Iris pigment epithelial cell (primary cell): ENCODE measurements at regions not wholly inside any gene's neighbourhood (a gene's known extent, or its start where the extent isn't known, plus 50 kb on each side); places are given as distances from the start of the nearest gene placed in this dataset.

Experiments used
- DNase-seq: peaks from one replicate; pipeline ENCODE4 v3.0.0-alpha.2; 2011; ENCODE audit warnings: low read depth

GRCh38 chr4:178037459-178038214 is 595.4 kb upstream of the AGA start:
- DNase-seq, result no peak

GRCh38 chr4:178056996-178057395 is 614.8 kb upstream of the AGA start:
- no peak for DNase-seq

- DNase-seq, result no peak
Observed at GRCh38 chr4:178063568-178063967, 621.3 kb upstream of the AGA start.

- no peak for DNase-seq
Observed at GRCh38 chr4:178066338-178066941, 624.2 kb upstream of the AGA start.

GRCh38 chr4:178068136-178068535 is 625.9 kb upstream of the AGA start:
- no peak for DNase-seq

GRCh38 chr4:178070163-178070562 is 627.9 kb upstream of the AGA start:
- DNase-seq, result no peak

- DNase-seq, result no peak
Observed at GRCh38 chr4:178080312-178080711, 638.1 kb upstream of the AGA start.

GRCh38 chr4:178081176-178081575 is 638.9 kb upstream of the AGA start:
- DNase-seq, result no peak

- no peak for DNase-seq
Observed at GRCh38 chr4:178081896-178082295, 639.7 kb upstream of the AGA start.

- DNase-seq, result no peak
Observed at GRCh38 chr4:178082906-178083305, 640.7 kb upstream of the AGA start.

GRCh38 chr4:178083968-178084367 is 641.7 kb upstream of the AGA start:
- DNase-seq, result no peak

- no peak for DNase-seq
Observed at GRCh38 chr4:178086320-178086719, 644.1 kb upstream of the AGA start.

GRCh38 chr4:178090640-178091411 is 648.6 kb upstream of the AGA start:
- no peak for DNase-seq

- DNase-seq, result no peak
Observed at GRCh38 chr4:178102139-178102538, 659.9 kb upstream of the AGA start.

- no peak for DNase-seq
Observed at GRCh38 chr4:178105242-178105641, 663.0 kb upstream of the AGA start.

GRCh38 chr4:178136736-178137345 is 694.6 kb upstream of the AGA start:
- no peak for DNase-seq

- no peak for DNase-seq
Observed at GRCh38 chr4:178137732-178138471, 695.7 kb upstream of the AGA start.

GRCh38 chr4:178138491-178138890 is 696.3 kb upstream of the AGA start:
- no peak for DNase-seq

GRCh38 chr4:178140326-178140915 is 698.2 kb upstream of the AGA start:
- DNase-seq, result no peak

GRCh38 chr4:178142724-178143123 is 700.5 kb upstream of the AGA start:
- DNase-seq, result no peak

GRCh38 chr4:178148106-178148505 is 705.9 kb upstream of the AGA start:
- DNase-seq, result no peak
